OCI-LY7 (cell line): ENCODE measurements at regions not wholly inside any gene's neighbourhood (a gene's known extent, or its start where the extent isn't known, plus 50 kb on each side); places are given as distances from the start of the nearest gene placed in this dataset.

ENCODE experiments used
- EZH2phosphoT487 ChIP-seq: fragments of 200-600 bp; sonication (generic); IDR thresholded peaks from 2 replicates; pipeline ENCODE4 v1.6.1; 2018; ENCODE audit warnings: low read depth, borderline replicate concordance, mild to moderate bottlenecking, mixed run types, antibody characterized with exemption, low read length, moderate library complexity, mixed read lengths
- TF ChIP-seq, protein P1 (sequence below): fragments of 200-600 bp; sonication (generic); conservative IDR thresholded peaks from 2 replicates; pipeline ENCODE4 v1.5.1; 2014; ENCODE audit warnings: mild to moderate bottlenecking, antibody characterized with exemption, low read length, moderate library complexity, mixed read lengths

DNA sequence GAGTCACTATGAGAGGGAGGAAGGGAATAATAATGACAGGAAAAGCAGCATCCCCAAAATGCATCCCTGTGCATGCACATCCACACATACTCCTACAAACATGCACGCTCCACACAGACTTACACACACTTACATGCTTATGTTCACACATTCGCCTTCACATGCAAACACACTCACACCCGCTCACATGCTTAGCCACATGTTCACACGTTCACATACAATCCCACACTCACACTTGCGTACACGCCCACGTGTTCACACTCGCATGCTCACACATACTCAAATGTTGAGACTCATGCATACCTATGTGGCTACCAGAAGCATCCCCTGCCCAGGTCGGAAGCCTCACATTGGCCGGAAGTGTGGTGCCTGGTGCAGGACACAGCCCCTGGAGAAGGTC is 372.1 kb downstream of the MN1 start:
- TF ChIP-seq, protein P1, sequence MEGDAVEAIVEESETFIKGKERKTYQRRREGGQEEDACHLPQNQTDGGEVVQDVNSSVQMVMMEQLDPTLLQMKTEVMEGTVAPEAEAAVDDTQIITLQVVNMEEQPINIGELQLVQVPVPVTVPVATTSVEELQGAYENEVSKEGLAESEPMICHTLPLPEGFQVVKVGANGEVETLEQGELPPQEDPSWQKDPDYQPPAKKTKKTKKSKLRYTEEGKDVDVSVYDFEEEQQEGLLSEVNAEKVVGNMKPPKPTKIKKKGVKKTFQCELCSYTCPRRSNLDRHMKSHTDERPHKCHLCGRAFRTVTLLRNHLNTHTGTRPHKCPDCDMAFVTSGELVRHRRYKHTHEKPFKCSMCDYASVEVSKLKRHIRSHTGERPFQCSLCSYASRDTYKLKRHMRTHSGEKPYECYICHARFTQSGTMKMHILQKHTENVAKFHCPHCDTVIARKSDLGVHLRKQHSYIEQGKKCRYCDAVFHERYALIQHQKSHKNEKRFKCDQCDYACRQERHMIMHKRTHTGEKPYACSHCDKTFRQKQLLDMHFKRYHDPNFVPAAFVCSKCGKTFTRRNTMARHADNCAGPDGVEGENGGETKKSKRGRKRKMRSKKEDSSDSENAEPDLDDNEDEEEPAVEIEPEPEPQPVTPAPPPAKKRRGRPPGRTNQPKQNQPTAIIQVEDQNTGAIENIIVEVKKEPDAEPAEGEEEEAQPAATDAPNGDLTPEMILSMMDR = no peak
- no peak for TF ChIP-seq EZH2phosphoT487
